ENCODE measurements at regions not wholly inside any gene's neighbourhood (a gene's known extent, or its start where the extent isn't known, plus 50 kb on each side); places are given as distances from the start of the nearest gene placed in this dataset.
"Not testable (repeated sequence)": the region's sequence is repeated elsewhere in the genome, so short reads cannot be mapped to it uniquely, and the experiment has no call there.

DNA sequence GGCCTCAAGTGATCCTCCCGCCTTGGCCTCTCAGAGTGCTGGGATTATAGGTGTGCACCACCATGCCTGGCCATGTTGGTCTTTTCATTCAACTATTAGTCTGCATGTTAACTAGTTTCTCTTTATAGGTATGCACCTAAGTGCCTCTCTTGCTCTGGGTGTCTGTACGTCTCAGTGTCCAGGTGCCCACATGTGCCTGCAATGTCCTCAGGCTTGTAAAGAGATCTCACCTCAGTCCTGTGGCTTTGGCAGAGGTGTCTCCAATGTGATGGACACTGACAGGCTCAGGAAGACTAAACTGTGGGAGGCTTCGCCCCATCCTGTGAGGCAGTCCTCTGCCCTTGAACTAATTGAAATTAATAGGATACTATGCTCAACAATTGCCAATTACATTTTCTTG is 526.3 kb downstream of the PTPRU start:
- FAIRE-seq (no peak), DNase-seq (ENCODE audit: low spot score) (no peak)

DNA sequence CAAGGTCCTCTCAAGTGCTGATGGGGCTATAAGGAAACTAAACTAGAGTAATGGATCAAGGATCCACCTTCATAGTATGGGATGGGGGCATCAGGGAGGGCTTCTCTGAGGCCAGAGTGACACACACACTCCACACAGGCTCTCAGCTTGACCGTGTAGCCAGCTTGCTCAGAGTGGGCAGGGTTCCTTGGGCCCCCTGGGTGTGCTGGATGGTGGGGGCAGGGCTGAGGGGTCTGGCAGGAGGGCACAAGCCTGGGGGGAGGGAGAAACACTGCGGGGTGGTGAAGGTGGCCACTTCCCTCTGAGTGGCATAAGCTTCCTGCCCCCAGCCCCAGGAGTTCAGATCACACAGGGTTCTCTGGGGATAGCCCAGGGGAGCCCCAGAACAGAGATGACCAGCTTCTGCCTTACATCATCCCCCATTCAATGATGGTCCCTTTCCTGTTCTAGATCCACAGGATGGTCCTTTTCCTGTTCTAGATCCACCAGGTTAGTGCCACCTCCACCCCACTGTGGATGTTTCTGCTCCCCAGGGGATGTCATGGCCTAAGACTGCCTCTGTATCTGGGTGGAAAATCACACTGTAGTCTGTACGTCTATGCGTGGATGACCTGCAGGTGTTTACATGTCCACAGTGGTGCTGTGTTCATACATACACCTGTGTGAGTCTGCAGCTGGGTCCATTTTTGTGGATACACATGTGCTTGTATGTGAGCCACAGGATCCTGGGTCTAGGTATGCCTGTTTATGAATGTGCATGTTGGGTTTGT is 525.0 kb downstream of the PTPRU start:
- no peak for DNase-seq (ENCODE audit: low spot score)
- FAIRE-seq = no peak

DNA sequence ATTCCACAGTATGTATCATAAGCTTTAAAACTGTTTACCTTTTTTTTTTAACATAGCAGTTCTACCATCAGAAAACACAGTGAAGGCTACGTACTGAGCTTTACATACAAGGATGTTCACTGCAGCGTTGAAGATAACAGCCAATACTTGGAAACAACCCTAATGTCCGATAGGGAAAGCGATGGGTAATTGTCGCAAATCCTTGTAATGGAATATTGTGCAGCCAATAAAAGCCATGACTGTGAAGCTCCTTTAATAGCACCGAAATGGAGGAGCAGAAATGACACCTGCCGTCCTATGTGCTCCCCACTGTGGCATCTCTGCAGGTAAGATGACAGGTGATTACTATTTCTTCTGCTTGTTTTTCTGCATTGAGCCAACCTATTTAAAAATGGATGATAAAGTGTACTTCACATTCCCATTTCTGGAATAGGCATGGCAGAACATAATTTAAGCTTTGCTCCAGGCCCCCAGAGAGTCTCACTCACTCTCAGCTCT is 523.8 kb downstream of the PTPRU start:
- DNase-seq (ENCODE audit: low spot score) (no peak), FAIRE-seq (no peak)

DNA sequence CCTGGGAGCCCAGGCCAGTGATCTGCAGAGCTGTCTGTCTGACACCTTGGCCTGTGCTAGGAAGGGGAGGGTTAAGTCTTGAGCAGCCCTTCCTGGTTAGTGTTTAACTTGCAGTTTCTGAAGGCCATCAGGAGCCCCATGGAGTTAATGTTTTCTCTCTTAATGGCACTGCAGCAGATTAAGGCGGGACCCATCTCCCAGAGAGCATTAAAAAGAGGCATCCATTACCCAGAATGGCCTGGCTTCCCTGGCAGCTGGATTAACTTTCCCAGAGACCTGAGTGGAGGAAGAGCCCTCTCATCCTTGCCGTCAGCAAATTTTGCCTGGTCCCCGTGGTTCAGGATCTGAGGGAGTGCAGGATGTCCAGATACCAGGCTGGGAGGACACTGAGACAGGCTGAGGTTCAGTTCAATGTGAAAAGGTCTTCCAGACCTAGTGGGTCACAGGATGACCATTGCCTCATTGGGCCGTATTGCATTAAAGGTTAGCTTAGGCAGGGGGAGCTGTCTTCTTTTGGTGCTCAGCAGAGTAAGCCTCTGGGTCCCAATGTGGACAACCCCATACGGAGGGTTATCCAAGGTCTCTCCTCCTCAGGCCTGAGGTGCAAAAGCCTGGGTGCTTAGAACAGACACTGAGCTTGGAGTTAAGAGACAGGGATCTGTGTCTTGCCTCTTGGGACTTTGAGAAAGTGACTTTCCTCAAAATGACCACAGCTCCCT is 522.6 kb downstream of the PTPRU start:
- DNase-seq (ENCODE audit: low spot score) (no peak), FAIRE-seq (no peak)

DNA sequence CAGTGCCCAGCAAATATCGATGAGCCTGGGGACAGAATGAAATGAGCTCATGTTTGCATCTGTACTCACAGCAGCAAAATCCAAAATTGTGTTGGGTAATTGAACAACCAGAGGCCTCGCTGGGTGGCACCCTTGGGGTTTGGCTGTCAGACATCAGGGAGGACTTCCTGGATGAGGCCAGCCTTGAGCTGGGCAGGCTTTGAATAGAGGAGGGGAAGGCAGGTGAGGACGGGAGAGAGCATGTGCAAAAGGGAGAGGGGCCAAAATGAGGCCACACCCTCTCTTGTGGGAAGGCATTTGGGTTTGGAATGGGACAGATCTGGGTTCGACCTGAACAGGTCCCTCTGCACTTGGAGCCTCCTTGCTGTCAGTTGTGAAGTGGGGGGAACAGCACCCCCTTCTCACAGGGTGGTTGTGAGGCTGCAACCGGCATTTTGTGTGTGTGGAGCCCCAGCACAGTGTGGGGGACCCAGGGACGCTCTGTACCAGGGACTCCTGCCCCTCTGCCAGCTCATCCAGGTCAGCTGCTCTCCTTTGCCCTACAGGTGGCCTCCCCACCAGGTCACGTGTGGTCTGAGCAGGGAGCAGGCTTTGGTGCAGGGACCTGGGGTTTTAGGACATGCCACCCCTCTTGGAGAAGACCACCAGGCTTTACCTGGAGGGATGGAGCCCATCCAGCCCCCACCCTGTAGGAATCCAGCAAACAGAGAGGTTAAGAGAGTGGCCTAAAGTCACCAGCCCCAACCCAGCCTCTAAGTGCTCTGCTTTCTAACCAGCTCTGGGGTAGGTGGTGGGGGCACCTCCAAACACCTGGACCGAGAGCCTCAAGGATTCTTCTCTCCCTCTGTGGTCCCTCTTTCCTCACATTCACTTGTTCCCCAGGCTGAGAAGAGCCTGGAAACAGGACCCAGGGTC is 521.8 kb downstream of the PTPRU start:
- DNase-seq (ENCODE audit: low spot score) (no peak), FAIRE-seq (no peak)

DNA sequence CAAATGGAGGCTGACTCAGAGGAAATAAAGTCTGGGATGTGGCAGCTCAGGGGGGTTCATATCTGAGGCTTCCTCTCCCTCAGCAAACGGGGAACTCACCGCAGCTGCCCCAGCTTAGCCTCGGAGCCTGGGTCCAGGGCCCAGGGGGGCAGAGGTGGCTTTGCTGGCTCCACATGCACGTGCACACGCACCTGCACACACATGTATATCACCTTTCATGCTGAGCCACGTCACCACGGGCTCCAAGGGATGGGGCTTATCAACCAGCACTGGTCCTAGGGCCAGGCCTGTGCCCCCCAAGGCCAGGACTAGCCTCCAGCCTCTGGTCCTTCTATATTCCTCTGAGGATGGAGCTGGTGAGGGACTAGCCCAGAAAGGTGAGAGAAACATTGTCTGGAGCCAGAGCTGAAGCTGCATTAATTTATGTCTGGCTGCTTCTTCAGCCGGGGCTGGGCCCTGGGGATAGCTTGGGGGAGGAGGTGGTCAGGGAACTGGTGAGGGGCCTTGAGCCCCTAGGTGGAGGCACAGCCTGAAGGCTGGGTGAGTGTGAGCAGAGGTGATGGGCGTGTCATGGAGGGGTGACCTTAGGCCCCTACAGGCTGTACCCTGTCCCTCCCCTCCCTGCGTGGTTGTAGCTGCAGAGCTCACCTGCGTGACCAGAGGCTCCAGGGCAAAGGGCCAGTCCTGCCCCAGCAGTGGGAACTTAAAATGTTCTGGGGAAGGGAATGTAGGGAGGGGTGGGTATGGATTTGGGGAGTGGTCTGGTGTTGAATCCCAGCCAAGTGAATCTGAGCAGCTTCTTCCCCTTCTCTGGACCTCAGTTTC is 520.8 kb downstream of the PTPRU start:
- FAIRE-seq (no peak), DNase-seq (ENCODE audit: low spot score) (no peak)

DNA sequence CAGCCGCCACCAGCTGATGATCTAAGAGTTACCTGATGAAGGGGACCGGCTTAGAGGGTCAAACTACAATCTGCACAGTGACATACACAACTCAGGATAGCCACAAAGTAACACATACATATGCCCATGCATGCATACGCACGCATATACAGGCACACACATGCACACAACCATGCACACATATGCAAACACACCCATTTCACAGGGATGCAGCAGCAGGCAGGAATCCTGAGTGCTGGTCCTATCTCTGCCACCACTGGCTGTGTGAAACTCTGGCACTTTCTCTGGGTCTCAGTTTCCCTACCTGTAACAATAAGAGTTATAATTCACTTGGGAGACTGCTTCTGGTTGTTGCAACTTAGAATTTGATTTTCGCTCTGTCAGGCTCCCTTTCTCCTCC is 520.2 kb downstream of the PTPRU start:
- FAIRE-seq (no peak), DNase-seq (ENCODE audit: low spot score) (no peak)

DNA sequence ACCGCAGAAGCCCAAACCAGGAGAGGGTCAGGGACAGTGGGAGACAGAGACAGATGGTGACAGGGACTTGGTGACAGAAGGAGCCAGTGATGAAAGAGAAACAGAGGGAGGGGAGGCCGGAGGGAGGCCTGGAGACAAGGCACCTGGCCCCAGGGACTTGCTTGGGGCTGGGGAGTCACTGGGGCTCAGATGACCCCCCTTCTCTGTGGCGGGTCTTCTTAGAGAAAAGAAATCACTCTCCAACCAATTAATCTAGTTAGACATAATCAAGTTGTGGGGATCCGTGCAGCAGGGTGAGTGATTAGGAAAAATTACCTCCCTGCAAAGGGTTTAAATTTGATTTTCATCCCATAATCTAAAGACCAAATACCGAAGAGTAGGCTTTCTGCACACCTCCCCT is 519.8 kb downstream of the PTPRU start:
- DNase-seq (ENCODE audit: low spot score) = no peak
- FAIRE-seq = no peak

DNA sequence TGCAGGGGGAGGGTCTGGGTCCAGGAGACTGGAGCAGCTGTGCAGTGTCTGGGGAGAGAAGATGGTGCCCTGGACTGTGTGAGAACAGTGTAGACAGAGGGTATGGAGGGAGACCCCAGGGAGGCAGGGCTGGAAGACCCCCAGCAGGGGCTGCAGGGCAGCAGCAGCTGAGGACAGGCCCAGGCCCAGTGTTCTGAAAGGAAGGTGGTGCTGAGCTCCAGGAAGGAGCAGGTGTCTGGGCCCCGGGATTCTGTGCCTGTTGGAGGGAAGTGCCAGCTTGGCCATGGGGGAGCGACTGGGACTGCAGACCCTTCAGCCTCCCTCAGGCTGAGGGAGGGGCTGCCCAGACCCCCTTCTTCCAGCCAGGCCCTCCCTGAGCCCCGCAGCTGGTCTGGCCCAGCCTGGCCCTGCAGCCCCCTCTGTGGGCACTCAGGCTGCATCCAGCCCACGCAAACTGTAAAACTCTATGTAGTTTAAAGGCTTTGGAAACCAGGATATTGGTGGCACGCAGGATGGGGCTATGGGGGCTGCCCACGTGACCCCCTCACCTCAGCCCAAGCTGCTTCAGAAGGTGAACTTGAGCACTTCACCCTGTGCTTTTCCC is 519.2 kb downstream of the PTPRU start:
- not testable (repeated sequence) for DNase-seq (ENCODE audit: low spot score); FAIRE-seq

DNA sequence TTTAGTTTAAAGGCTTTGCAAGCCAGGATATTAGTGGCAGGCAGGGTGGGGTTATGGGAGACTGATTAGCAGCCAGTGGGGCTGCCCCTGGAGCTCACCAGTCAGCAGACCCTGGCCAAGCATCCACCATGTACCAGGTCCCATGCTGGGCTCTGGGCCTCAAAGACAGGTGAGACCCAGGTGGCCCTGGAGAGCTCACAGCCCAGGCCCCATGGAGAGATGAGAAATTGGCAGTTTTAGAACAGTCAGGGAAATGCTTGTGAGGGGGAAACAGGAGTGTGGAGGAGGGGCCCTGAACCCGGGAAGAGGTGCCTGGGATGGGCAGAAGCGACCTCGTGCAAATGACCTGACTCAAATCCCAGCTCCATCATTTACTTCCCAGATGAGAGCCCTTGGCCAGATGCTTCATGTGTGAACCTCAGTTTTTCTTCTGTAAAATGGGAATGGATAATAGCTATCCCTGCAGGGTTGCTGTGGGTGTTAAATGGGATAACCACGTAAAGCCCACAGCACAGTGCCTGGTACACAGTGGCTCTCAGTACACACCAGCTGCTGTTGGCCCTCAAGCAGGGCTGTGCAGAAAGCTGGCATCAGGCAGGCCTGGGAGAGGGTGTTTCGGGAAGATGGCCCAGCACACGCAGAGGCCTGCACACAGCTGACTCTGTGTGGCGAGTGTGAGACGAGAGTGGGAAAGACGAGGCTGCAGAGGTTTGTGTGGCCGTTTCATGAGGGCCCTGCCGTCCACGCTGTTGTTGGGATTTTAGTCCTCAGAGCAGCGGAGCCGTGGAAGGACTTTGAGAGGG is 518.5 kb downstream of the PTPRU start:
- no peak for FAIRE-seq

DNA sequence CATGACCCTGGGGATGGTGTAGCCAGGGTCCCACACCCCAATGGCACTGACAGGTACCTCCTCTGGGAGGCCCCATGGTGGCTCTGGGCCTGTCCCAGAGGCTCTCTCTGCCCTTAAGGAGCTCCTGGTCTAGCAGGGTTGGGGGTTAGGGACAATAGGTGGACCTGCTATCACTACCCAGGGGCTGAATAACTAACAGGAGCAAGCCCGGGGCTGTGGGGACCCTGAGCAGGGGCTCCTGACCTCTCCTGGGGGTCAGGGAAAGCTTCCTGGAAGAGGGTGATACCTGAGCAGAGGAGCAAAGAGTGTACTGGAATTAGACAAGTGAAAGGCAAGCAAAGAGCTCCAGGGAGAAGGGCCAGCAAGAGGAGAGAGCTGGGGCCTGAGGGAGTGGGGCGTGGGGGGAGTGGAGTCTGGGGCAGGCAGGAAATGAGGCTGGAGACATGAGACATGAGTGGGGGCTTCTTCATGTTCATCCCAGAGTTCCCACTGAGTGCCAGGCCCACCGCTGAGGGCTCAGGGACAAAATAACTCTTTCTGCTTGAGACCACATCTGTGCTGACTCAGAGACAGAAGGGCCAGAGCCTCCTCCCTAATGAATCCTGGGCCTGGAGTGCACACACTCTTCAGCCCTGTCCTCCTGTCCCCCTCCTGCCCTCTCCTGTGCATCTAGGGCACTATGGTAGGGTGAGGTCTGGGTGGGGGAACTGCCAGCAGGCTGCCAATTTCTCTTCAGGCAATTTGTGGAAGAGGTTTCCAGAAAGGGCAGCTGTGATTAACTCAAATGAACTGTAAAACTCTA is 517.6 kb downstream of the PTPRU start:
- DNase-seq (ENCODE audit: low spot score) (no peak), FAIRE-seq (no peak)

More for the DNA sequence above, 518.5 kb downstream of the PTPRU start:
- DNase-seq (ENCODE audit: low spot score) = no peak

DNA sequence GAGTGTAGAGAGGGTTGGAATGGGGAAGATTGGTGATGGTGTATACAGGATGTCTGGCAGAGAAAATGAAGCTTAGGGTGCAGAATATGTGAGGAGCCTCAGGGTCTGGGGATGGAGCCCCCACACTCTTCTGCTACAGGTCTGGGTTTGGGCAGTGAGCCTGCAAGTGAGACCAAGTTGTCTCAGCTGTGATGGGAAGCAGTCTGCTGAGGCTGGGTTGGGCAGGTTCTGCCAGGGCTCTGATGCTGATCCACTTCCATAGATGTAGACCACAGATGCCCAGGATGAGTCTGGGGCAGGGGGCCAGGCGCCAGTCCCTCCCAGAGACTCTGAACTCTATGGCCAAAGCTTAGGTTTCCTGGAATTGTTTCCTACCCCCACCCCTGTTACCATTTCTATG is 516.9 kb downstream of the PTPRU start:
- FAIRE-seq (no peak), DNase-seq (ENCODE audit: low spot score) (no peak)

DNA sequence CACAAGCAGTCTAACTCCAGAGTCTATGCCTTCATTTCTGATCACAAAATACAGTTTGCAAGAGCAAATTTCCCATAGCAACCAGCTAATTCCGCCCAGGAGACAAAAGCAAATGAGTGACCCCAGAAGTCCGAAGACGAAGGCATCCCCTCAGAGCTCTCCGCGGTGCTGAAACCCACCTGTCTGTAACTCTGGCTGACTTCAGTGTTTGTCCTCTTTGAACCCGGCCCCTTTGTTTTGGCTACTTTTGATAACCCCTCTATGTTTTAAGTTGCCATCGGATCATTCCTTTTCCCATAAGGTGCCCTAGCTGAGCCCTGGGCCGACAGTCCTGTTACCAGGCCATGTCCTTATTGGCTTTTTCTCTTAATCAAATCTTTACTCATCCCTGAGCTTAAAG is 515.8 kb downstream of the PTPRU start:
- DNase-seq (ENCODE audit: low spot score) (no peak), FAIRE-seq (no peak)

DNA sequence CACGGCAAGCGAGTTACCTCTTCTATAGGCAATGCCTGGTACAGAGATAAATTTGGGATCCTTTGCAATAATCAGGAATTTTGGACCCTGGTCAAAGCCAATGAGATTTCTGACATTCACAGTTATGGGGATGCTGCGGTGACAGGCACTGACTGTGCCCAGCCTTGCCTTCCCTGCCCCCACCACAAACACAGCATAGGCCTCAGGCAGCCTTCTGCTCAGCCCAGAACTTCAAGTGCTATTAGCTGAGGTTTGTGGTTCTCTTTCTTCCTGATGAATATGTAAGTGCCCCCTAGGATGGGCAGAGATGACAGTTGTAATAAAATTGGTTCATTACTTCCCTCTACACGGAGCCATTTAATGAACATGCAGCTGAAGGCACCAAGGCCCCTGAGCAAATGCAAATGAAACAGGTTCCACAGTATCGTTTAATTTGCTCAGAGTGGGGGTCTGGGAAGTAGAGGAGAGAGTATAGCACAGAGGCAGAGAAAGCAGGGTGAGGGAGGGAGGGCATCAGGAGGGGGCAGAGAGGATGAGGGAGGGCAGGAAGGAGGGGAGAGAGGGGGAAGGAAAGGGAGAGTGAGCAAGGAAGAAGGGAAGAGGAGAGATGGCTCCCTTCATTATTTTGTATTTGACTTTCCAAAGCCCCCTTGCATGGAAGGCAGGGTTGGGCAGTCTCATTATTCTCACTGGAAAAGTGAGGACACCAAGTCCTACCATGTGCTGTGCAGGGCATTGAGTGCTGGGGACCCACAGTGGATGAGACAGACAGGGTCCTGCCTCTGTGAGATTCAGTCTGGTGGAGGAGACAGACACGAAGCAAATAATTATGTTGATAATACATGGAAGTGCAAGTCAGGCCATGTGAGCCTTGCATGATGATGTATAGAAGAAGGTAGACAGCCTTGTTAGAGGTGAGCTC is 513.0 kb downstream of the PTPRU start:
- no peak for DNase-seq (ENCODE audit: low spot score)
- no peak for FAIRE-seq

DNA sequence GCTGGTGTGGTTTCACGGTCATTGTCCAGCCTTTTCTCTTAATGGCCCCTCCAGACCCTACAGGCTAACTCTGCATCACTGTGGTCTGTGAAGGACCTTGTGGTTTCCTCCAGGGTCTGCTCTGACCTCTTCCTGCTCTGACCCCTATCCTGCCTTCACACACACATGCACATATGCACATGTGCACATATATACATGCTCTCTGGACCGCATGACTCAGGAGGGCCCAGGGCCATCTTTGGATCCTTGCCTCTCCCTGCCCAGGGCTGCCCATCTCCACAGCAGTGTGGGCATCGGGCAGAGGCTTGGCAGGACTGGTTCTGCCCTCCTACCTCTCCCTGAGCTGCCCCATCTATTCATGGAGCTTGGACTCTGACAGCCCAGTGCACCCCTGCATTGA is 510.9 kb downstream of the PTPRU start:
- FAIRE-seq = no peak

DNA sequence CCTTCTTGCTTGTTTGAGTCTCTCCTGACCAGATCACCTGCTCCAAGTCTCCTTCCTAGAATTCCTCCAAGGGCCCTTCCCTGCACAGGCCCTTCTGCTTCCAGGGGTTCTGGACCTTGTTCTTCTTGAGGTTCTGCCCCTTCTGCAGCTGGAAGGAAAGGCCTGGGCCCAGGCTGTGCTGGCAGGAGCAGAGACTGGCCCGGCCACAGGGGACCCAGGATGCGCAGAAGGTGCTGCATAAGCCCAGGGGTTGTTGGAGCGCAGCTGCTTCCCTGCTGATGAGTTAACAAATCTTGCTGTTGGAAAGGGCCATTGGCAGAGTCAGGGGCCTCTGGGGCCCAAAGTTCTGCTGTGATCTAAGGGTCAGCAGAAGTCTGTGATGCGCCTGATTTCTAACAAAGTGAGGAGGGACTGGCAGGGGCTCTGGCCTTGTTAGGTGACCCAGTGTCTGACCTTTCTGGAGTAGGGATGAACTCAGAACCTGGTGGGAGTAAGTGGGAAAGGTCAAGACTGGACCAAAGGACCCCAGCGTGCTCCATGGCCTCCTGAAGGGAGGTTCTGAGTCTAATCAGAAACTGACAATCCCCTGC is 509.8 kb downstream of the PTPRU start:
- no peak for FAIRE-seq
- DNase-seq (ENCODE audit: low spot score) = no peak

More for the DNA sequence above, 510.9 kb downstream of the PTPRU start:
- DNase-seq (ENCODE audit: low spot score) = no peak

Data from RCC 7860 (cell line).